ENCODE measurements at regions not wholly inside any gene's neighbourhood (a gene's known extent, or its start where the extent isn't known, plus 50 kb on each side); places are given as distances from the start of the nearest gene placed in this dataset.

- TF ChIP-seq CTCF (IDR thresholded peaks at IDR 0.05; ENCODE audit: insufficient read depth, low read length): no peak
- no peak overlapping the region for H3K4me3 ChIP-seq (ENCODE audit: low read depth, low read length)
- DNase-seq (ENCODE audit: low read depth): no peak
Observed at GRCh38 chr2:4445821-4446220, 742.4 kb downstream of the DCDC2C start.

- no peak overlapping the region for H3K4me3 ChIP-seq (ENCODE audit: low read depth, low read length)
- no peak for DNase-seq (ENCODE audit: low read depth)
- no peak for TF ChIP-seq CTCF (IDR thresholded peaks at IDR 0.05; ENCODE audit: insufficient read depth, low read length)
Observed at GRCh38 chr2:4454907-4455306, 751.5 kb downstream of the DCDC2C start.

GRCh38 chr2:4455486-4456155 is 752.2 kb downstream of the DCDC2C start:
- no peak for TF ChIP-seq CTCF (IDR thresholded peaks at IDR 0.05; ENCODE audit: insufficient read depth, low read length)
- no peak overlapping the region for H3K4me3 ChIP-seq (ENCODE audit: low read depth, low read length)
- DNase-seq (ENCODE audit: low read depth): no peak

- no peak overlapping the region for H3K4me3 ChIP-seq (ENCODE audit: low read depth, low read length)
- no peak for TF ChIP-seq CTCF (IDR thresholded peaks at IDR 0.05; ENCODE audit: insufficient read depth, low read length)
- no peak for DNase-seq (ENCODE audit: low read depth)
Observed at GRCh38 chr2:4464634-4465266, 761.4 kb downstream of the DCDC2C start.

- no peak overlapping the region for H3K4me3 ChIP-seq (ENCODE audit: low read depth, low read length)
- no peak for TF ChIP-seq CTCF (IDR thresholded peaks at IDR 0.05; ENCODE audit: insufficient read depth, low read length)
- no peak for DNase-seq (ENCODE audit: low read depth)
Observed at GRCh38 chr2:4465671-4466070, 762.3 kb downstream of the DCDC2C start.

GRCh38 chr2:4475618-4476017 is 772.2 kb downstream of the DCDC2C start:
- TF ChIP-seq CTCF (IDR thresholded peaks at IDR 0.05; ENCODE audit: insufficient read depth, low read length): no peak
- no peak overlapping the region for H3K4me3 ChIP-seq (ENCODE audit: low read depth, low read length)
- no peak for DNase-seq (ENCODE audit: low read depth)
